ENCODE measurements at regions not wholly inside any gene's neighbourhood (a gene's known extent, or its start where the extent isn't known, plus 50 kb on each side); places are given as distances from the start of the nearest gene placed in this dataset.

DNA sequence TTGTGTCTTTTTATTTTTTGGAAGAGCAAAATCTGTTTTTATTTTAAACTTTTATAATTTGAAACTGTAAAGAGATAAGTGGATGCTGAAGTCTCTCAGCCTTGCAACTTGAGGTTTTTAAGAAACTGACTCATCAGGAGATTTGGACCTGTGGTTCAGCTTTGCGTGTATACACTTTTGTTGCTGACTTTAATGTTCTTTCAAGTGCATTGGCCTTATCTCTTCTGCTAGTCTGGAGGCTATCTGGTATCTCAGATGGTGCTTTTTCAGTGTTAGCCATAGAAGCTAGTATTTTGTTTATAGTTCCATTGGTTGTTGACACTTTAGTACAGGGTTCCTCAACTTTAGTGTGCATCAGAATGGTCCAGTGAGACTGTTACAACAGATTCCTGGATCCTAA, 504.0 kb upstream of the SPTLC3 start:
- no peak for DNase-seq (ENCODE audit: extremely low spot score in 2 of 2)
- no peak overlapping the region for H3K27ac ChIP-seq
- TF ChIP-seq POLR2A (IDR thresholded peaks at IDR 0.05) (no peak), POLR2AphosphoS5 (IDR thresholded peaks at IDR 0.05; ENCODE audit: insufficient read depth in 1 of 2, low read depth in 1 of 2) (no peak), CTCF (IDR thresholded peaks at IDR 0.05) (no peak)
- no peaks in the 10 kb centered on the region for H3K4me1 ChIP-seq
- H3K27me3 ChIP-seq, result no peaks in the 10 kb centered on the region
- H3K9me3 ChIP-seq, result no peaks in the 10 kb centered on the region
- no peaks in the 10 kb centered on the region for H3K36me3 ChIP-seq
- intact Hi-C loops (cut with DNase I), result no loop called here
- no peak overlapping the region for H3K4me3 ChIP-seq

DNA sequence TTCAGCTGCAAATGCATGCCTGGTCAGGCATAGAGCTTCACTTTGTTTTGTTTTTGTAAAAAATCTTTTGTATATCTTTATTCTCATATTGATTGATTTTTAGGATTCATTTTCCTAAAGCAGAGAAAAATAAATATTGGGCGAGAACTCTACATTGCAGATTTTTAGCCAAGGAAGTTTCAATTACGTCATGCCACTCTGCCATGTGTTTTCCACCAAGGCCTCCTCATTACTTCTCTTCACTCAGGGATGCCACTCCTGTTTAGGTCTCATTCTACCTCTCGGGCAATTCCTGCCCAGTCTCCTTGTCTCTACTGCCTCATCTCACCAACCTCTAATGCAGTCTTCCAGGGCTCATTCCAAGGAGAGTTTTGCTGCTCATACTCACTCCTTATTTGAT, 497.3 kb upstream of the SPTLC3 start:
- Histone ChIP-seq H3K4me1 (no peaks in the 10 kb centered on the region), H3K9me3 (no peaks in the 10 kb centered on the region), H3K4me3 (no peak overlapping the region), H3K27ac (no peak overlapping the region), H3K27me3 (no peaks in the 10 kb centered on the region), H3K36me3 (no peaks in the 10 kb centered on the region)
- DNase-seq (ENCODE audit: extremely low spot score in 2 of 2), result no peak
- no peak for TF ChIP-seq CTCF (IDR thresholded peaks at IDR 0.05)
- TF ChIP-seq POLR2A (IDR thresholded peaks at IDR 0.05), result no peak
- TF ChIP-seq POLR2AphosphoS5 (IDR thresholded peaks at IDR 0.05; ENCODE audit: insufficient read depth in 1 of 2, low read depth in 1 of 2), result no peak
- intact Hi-C loops (cut with DNase I), result no loop called here

- Histone ChIP-seq H3K9me3 (no peaks in the 10 kb centered on the region), H3K36me3 (no peaks in the 10 kb centered on the region), H3K4me1 (no peaks in the 10 kb centered on the region), H3K27ac (no peak overlapping the region), H3K4me3 (no peak overlapping the region), H3K27me3 (no peaks in the 10 kb centered on the region)
- DNase-seq (ENCODE audit: extremely low spot score in 2 of 2), result no peak
- TF ChIP-seq CTCF (IDR thresholded peaks at IDR 0.05) (no peak), POLR2AphosphoS5 (IDR thresholded peaks at IDR 0.05; ENCODE audit: insufficient read depth in 1 of 2, low read depth in 1 of 2) (no peak), POLR2A (IDR thresholded peaks at IDR 0.05) (no peak)
- intact Hi-C loops (cut with DNase I), result no loop called here
These were observed 496.0 kb upstream of the SPTLC3 start for GRCh38 chr20:12512755-12513154.

GRCh38 chr20:12528104-12528503, 480.7 kb upstream of the SPTLC3 start:
- no peak for DNase-seq (ENCODE audit: extremely low spot score in 2 of 2)
- Histone ChIP-seq H3K9me3 (no peaks in the 10 kb centered on the region), H3K27me3 (no peaks in the 10 kb centered on the region), H3K36me3 (no peaks in the 10 kb centered on the region), H3K4me3 (no peak overlapping the region), H3K4me1 (no peaks in the 10 kb centered on the region), H3K27ac (no peak overlapping the region)
- TF ChIP-seq POLR2A (IDR thresholded peaks at IDR 0.05) (no peak), CTCF (IDR thresholded peaks at IDR 0.05) (no peak), POLR2AphosphoS5 (IDR thresholded peaks at IDR 0.05; ENCODE audit: insufficient read depth in 1 of 2, low read depth in 1 of 2) (no peak)
- intact Hi-C loops (cut with DNase I), result no loop called here

DNA sequence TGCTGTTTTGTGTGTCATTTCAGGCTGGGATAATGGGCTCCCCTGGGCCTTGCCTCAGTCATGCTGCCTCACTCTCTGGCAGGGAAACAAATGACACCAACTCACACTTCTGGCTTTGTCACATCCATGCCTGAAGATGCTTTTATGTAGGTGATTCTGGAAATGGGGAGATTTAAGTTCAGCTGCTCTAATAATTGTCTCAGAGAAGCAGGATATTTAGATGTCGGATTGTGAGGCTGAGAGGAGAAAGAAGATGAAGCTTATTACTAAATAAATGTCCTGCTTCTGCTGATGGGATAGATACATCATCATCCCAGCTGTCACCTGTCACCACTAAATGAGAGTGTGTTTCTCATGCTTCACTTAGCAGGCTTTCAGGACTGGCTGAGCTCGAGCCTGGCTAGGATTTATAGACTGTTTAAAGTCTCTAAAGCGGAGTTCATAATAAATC, 480.2 kb upstream of the SPTLC3 start:
- TF ChIP-seq POLR2A (IDR thresholded peaks at IDR 0.05) (no peak), POLR2AphosphoS5 (IDR thresholded peaks at IDR 0.05; ENCODE audit: insufficient read depth in 1 of 2, low read depth in 1 of 2) (no peak), CTCF (IDR thresholded peaks at IDR 0.05) (no peak)
- H3K36me3 ChIP-seq, result no peaks in the 10 kb centered on the region
- H3K4me3 ChIP-seq, result no peak overlapping the region
- DNase-seq (ENCODE audit: extremely low spot score in 2 of 2), result no peak
- H3K4me1 ChIP-seq, result no peaks in the 10 kb centered on the region
- intact Hi-C loops (cut with DNase I), result no loop called here
- no peaks in the 10 kb centered on the region for H3K9me3 ChIP-seq
- no peaks in the 10 kb centered on the region for H3K27me3 ChIP-seq
- no peak overlapping the region for H3K27ac ChIP-seq

All from vagina (tissue), 2 donors.